HT-29 (cell line): ENCODE measurements at regions not wholly inside any gene's neighbourhood (a gene's known extent, or its start where the extent isn't known, plus 50 kb on each side); places are given as distances from the start of the nearest gene placed in this dataset.
A peak's percentile ranks its signal among the peaks of the same experiment; 100 is the strongest.
"Not testable (repeated sequence)": the region's sequence is repeated elsewhere in the genome, so short reads cannot be mapped to it uniquely, and the experiment has no call there.

Experiments
- DNase-seq: peaks from one replicate; pipeline ENCODE4 v3.0.0-alpha.2; 2015; ENCODE audit warnings: low spot score

- DNase-seq = no peak
These were observed 718.1 kb upstream of the ANO3 start for GRCh38 chr11:25613865-25614264.

- DNase-seq = no peak
These were observed 716.9 kb upstream of the ANO3 start for GRCh38 chr11:25615069-25615468.

- no peak for DNase-seq
These were observed 716.1 kb upstream of the ANO3 start for GRCh38 chr11:25615841-25616240.

- no peak for DNase-seq
These were observed 706.8 kb upstream of the ANO3 start for GRCh38 chr11:25625094-25625493.

- DNase-seq = no peak
These were observed 703.9 kb upstream of the ANO3 start for GRCh38 chr11:25628030-25628429.

- no peak for DNase-seq
These were observed 698.7 kb upstream of the ANO3 start for GRCh38 chr11:25633230-25633629.

- not testable (repeated sequence) for DNase-seq
These were observed 682.7 kb upstream of the ANO3 start for GRCh38 chr11:25649220-25649619.

- no peak for DNase-seq
These were observed 681.6 kb upstream of the ANO3 start for GRCh38 chr11:25650319-25650718.

- no peak for DNase-seq
These were observed 676.3 kb upstream of the ANO3 start for GRCh38 chr11:25655636-25656035.

GRCh38 chr11:25658916-25659315 lies 673.0 kb upstream of the ANO3 start:
- no peak for DNase-seq

GRCh38 chr11:25659706-25660105 lies 672.2 kb upstream of the ANO3 start:
- no peak for DNase-seq

- DNase-seq = no peak
These were observed 664.1 kb upstream of the ANO3 start for GRCh38 chr11:25667871-25668270.

- no peak for DNase-seq
These were observed 640.0 kb upstream of the ANO3 start for GRCh38 chr11:25691959-25692358.

- DNase-seq = no peak
These were observed 629.5 kb upstream of the ANO3 start for GRCh38 chr11:25702417-25702816.

- no peak for DNase-seq
These were observed 621.0 kb upstream of the ANO3 start for GRCh38 chr11:25710975-25711374.

GRCh38 chr11:25727944-25728343 lies 604.0 kb upstream of the ANO3 start:
- no peak for DNase-seq

- no peak for DNase-seq
These were observed 601.7 kb upstream of the ANO3 start for GRCh38 chr11:25730230-25730629.

GRCh38 chr11:25733777-25734176 lies 598.2 kb upstream of the ANO3 start:
- peak; percentile 57 for DNase-seq

GRCh38 chr11:25734591-25735211 lies 597.2 kb upstream of the ANO3 start:
- peak; percentile 66 for DNase-seq

GRCh38 chr11:25737071-25737675 lies 594.8 kb upstream of the ANO3 start:
- DNase-seq = no peak

GRCh38 chr11:25741886-25742285 lies 590.0 kb upstream of the ANO3 start:
- no peak for DNase-seq

- no peak for DNase-seq
These were observed 589.1 kb upstream of the ANO3 start for GRCh38 chr11:25742800-25743199.

- DNase-seq = no peak
These were observed 576.5 kb upstream of the ANO3 start for GRCh38 chr11:25755381-25755780.
